ENCODE measurements at regions not wholly inside any gene's neighbourhood (a gene's known extent, or its start where the extent isn't known, plus 50 kb on each side); places are given as distances from the start of the nearest gene placed in this dataset.

DNA sequence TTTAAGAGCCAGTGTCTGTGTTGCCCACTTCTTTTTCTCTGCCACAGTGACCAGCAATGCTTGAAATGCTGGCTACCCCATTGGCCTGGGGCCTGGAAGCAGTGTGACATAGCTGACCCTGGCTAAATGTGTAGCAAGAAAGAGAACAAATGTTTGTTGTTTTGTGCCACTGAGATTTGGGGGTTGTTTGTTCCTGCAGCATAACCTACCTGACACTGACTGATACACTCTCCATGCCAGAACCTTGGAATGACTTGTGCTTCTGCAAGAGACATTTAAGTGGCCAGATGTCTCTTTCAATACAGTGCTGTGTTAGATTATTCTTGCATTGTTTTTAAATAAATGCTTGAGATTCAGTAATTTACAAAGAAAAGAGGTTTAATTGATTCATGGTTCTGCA lies 411.5 kb downstream of the TYW1 start:
- TF ChIP-seq CTCF (IDR thresholded peaks at IDR 0.05) (no peak), POLR2A (IDR thresholded peaks at IDR 0.05) (no peak)
